ENCODE measurements at regions not wholly inside any gene's neighbourhood (a gene's known extent, or its start where the extent isn't known, plus 50 kb on each side); places are given as distances from the start of the nearest gene placed in this dataset.

DNA sequence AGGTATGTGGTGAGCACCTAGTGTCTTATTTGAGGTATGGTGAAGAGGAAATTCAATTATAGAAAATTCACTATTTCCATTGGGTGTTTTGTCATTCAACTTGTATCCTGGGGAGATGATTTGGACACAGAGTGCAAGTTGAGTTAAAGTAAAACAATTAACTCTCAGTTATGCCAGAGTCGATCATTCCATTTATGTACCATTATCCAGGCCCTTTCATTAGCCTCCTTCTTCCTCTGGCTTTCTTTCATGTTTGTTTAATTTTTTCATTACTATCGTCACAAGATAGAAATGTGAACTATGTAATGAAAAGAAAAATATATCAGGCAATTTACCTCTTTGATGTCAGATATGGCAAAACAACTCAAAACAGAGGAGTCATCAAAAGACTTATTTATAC is 1347.2 kb upstream of the NUDT12 start:
- TF ChIP-seq, protein P1, sequence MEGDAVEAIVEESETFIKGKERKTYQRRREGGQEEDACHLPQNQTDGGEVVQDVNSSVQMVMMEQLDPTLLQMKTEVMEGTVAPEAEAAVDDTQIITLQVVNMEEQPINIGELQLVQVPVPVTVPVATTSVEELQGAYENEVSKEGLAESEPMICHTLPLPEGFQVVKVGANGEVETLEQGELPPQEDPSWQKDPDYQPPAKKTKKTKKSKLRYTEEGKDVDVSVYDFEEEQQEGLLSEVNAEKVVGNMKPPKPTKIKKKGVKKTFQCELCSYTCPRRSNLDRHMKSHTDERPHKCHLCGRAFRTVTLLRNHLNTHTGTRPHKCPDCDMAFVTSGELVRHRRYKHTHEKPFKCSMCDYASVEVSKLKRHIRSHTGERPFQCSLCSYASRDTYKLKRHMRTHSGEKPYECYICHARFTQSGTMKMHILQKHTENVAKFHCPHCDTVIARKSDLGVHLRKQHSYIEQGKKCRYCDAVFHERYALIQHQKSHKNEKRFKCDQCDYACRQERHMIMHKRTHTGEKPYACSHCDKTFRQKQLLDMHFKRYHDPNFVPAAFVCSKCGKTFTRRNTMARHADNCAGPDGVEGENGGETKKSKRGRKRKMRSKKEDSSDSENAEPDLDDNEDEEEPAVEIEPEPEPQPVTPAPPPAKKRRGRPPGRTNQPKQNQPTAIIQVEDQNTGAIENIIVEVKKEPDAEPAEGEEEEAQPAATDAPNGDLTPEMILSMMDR (IDR thresholded peaks at IDR 0.05; ENCODE audit: low read depth, low read length) = no peak
- no peak for TF ChIP-seq EZH2phosphoT487 (IDR thresholded peaks at IDR 0.05; ENCODE audit: low read depth)
